Activated effector memory CD4-positive, alpha-beta T cell treated with anti-CD3 and anti-CD28 coated beads, Interleukin-2, amount 50 U/mL, for 16 hours (primary cell): ENCODE measurements at regions not wholly inside any gene's neighbourhood (a gene's known extent, or its start where the extent isn't known, plus 50 kb on each side); places are given as distances from the start of the nearest gene placed in this dataset.

Experiments
- DNase-seq: peaks from one replicate; pipeline ENCODE4 v3.0.0-alpha.2; 2020

DNA sequence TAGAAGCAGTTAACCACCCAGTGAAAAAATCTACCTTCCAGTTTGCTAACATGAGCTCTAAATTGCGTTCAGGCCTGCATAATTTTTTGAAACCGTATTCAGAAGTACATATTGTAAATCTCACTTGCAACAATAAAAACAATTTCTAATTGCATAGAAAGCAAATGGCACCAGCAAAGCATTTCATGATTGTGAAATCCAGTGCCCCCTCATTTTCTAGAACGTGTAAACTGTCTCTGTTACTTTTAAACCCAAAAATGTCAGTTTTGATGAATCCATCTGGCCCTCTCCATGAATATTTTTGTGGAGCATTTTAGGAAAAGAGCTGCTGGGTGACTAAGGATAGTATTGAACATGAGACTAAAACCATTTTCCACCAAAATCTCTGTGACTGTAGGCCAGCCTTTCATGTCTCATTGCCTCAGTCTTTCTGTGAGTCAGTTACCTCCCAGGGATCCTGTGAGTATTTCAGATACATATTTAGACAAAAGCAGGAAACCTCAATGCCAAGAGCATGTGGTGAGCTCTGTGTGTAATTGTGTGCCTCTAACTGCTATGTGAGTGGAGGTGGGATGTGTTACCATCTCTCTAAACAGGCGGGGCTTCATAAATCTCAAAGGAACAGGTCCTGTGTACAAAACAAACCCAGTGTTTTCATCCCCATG is 477.8 kb upstream of the DCC start:
- no peak for DNase-seq

DNA sequence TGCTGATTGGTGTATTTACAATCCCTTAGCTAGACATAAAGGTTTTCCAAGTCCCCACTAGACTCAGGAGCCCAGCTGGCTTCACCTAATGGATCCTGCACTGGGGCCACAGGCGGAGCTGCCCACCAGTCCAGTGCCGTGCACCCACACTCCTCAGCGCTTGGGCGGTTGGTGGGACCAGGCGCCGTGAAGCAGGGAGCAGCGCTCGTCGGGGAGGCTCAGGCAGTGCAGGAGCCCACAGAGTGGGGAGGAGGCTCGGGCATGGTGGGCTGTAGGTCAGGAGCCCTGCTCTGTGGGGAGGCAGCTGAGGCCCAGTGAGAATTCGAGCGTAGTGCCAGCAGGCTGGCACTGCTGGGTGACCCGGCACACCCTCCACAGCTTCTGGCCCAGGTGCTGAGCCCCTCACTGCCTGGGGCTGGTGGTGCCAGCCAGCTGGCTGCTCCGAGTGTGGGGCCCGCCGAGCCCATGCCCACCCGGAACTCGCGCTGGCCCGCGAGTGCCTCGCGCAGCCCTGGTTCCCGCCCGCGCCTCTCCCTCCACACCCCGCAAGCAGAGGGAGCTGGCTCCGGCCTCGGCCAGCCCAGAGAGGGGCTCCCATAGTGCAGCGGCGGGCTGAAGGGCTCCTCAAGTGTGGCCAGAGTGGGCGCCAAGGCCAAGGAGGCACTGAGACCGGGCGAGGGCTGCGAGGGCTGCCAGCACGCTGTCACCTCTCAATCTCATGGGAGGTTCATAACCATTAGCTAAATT is 475.6 kb upstream of the DCC start:
- no peak for DNase-seq

DNA sequence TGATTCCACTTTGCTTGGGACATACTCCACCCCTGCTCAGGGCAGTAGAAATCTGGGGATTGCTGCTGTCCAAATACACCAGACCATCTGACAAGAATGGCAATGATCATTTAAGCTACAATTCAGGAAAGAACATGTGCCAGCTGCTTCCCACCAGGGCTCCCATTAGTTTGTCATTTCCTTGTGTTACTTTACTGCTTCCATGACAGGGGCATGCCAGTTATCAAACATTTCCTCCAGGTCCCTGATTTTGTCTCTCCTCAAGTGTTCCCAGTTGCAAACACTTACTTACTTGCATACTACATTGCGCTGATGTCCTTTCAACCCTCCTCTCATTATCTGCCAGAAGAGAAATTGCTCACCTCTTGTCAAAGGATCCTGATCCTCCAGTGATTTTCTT is 474.5 kb upstream of the DCC start:
- DNase-seq: no peak

DNA sequence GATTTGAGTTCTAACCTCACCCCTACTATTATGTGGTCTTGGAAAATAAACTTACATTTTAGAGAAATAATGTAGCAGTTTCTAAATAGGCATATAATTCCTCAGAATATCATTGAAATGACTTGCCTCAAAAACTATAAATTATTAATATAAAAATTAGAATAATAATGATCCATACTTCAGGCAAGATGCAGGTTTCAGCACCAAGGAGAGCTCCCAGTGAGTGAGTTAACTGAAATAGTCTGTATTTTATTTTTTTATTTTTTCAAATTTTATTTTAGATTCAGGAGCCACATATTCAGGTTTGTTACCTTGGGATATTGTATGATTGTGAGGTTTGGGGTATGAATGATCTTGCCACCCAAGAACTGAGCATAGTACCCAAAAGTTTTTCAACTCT is 472.2 kb upstream of the DCC start:
- DNase-seq: no peak

DNA sequence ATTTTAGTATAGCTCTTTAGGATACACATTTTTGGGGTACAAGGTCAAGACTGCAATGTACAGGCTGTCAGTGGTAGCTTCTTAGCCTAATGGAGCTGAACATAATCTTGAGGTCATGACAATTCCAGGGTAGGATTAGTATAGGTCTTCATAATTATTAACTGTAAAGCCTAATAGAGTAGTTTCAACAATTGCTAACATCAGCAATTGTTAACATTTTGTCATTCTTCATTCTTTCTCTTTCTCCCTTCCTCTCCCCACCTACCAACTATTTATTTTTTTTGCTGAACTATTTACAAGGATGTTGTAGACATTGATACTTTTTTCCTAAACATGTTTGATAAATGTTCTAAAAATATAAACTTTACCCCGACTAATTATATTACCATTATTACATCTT is 461.3 kb upstream of the DCC start:
- DNase-seq: no peak

DNA sequence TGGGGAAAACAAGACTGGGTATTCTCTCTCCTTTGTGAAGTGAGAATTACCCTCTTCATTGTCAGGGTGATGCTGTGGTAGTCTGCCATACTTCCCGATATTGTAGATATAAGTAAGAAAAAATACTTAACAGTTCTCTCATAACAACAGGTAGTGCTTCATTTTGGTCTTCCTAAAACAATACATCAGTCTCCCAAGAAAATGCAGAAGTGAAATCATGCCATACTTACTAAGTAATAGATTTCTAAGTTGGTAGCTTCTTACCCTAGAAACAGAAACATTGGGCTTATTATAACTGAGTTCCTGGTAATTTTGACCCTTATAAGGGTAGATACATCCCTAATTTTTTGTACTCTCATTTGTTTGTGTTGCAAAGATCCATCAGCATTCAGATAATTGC is 460.7 kb upstream of the DCC start:
- no peak for DNase-seq

DNA sequence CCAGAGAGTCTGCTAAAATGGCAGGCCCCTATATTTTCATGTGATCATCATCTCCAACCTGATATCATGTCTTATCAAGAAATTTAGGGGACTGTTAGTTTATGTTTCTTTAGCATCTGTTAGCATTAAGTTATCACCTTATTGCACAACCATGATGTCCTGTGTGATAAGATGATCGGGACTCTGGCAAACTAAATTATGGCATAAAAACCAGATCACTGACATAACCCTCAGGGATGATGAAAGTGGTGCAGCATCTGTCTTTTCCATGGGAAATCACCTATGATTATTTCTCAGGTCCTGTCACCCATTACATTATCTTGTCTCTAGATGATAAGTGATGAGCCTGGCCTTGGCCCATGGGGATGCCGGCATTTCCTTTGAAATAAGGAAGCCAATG is 458.6 kb upstream of the DCC start:
- no peak for DNase-seq

DNA sequence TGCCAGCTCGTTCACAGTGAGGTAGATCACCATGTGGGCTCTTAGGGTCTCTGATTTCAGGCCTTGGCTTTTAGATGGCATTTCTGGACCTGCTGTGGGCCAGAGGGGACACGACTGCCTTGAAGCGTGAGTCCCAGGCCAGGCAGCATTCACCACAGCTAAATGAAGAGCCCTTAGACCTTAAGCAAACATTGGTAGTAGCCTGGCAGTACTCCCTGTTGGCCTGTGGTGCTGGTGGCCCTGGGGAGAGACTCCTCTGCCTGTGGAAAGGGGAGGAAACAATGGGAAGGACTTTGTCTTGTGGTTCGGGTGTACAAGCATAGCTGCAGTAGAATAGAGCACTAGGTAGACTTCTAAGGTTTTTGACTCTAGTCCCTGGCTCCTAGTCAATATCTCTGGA is 456.0 kb upstream of the DCC start:
- no peak for DNase-seq

DNA sequence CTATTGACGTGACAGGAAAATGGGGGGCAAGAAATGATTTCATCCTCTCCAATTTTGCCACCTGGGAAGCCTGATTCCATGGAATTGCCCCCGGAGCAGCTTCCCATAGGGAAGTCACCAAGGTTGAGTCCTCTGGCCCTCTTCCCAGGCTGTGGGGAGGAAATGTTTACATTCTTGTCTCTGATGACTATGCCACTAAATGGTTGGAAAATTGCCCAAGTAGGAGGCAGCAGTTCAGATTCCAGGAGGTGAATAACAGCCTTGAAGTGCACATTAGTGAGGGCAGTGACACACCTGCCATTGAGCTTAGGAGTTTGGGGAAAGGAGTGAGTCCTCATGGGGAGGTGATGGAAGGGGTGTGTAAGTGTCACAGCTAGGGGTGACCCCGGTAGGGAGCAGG is 449.2 kb upstream of the DCC start:
- DNase-seq: no peak

DNA sequence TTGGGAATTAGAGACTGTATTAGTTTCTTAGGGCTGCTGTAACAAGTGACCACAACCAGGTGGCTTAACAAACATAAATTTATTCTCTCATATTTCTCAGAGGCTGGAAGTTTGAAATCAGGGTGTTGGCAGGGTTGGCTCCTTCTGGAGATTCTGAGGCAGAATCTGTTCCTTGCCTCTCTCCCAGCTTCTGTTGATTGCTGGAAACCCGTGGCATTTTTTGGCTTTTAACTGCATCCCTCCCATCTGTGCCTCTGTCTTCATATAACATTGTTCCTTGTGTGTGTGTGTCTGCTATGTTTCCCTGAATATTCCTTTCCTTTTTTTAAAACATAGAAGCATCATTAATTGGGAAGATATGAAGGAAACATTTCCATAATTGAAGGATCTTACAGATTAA is 448.1 kb upstream of the DCC start:
- DNase-seq: no peak

DNA sequence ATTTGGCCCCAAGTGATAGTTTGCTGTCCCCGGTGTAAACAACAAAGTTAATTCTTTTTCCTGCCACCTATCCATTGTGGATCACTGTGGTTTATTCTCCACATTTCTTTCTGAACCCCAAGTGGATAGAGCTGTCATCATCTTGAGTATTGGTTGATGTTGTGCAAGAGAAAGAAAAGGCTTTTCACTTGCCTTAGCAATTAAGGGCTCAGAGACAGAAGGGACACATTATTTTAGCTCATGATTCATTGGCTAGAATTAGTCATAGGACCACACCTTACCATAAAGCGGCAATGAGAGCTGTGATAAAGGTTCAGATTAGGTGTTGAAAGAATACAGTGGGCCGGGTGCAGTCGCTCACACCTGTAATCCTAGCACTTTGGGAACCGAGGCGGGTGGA is 442.1 kb upstream of the DCC start:
- no peak for DNase-seq

DNA sequence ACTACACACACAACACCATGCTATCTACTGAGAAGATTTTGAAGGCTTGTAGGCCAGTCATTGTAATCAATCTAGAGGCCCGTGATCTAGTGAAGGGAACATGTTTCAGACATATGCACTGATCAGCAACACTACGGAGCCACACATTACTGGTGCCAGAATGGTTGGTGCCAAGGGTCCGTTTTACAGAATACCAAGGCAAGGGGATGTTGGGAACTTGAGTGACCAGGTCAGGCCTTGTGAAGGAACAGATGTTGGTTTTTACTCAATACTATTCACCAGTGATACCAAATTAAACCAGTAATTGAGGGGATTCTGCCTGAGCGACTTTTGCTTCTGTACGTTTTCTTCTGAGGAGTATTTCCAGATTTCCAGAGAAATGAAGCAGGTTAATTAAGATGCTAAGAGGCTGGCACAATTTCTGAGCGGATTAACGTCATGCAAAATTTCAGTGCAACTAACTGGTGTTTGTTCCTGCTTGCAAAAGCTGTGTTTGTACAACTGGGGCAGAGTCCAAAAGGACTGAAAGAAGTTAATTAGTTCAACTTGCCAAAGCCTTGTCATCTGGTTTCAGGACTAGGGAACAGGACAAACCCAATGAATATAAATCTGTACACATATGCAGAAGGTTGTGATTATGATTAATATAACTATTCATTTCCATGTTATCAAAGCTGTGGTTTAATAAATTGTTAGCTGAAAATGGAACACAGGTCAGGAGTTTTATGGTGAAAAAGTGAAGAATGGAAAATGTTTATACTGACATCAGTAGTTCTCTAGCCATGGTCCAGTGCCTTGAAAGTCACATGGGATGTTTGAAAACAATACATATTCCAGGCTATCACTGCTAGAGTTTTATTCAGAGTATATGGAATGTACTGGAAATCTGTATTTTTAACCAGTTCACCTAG is 432.1 kb upstream of the DCC start:
- DNase-seq: no peak

DNA sequence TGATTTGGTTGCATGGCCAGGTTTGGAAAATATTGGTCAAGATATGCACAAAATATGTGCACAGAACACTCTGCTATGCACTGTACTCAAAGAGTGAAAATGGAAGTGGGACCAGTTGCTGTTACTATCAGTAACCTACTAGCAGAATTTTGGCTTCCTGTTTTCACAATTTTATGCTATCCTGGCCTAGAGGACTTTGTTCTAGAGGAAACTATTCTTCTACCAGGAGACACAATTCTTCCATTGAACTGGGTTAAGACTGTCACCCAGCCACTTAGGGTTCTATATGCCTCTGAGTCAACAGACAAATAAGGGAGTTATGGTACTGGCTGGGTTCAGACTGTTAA is 431.4 kb upstream of the DCC start:
- no peak for DNase-seq

DNA sequence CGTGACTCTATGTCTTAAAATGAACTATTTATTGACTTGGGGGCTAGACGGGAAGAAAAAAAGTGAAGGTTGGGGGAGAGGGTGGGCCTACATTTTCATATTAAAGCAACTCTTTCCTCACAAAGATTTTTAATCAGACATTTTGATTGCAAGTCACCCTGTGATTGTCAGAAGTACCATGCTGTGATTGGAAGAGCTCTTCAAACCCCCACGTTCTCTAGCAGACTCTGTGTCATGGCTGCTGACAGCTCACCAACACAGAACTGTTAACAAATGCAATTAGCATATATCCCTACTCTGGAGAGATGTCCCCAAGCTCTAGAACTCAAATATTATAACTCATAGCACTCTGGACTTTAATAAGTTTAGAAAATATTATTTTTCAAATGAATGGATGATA is 428.4 kb upstream of the DCC start:
- no peak for DNase-seq

DNA sequence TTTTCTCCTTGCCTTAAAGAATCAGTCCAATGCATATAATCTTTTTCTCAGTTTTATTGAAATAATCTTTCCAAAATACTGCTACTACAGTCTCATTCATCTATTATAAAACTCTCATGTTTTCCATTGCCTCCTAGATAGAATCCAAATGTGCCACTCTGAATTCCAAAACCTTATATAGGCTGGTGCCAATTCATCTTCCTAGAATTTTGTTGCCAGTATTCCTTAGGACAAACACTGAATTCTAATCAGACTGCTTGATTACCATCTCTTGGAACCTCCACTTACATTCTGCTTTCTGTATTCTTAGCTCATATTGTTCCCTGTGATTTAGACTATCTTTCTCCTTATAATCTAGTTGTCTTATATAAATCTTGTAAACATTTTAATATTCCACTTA is 427.6 kb upstream of the DCC start:
- no peak for DNase-seq

DNA sequence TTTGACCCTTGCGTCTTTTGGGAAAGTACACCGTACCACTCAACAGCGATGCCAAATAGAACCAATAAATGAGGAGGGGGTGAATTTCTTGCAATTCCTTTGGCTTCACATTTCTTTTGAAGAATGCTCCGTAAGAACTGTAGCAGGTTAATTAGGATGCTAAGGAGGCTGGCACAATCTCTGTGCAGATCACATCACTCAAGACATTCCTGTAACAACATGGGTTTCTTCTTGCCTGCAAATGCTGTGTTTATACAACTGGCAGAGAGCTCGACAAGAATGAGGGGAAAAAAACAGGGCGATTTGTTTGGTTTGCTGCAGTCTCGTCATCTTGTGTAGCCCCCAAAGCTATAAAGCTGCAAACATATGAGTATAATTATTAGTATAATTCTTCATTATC is 424.8 kb upstream of the DCC start:
- DNase-seq: no peak

DNA sequence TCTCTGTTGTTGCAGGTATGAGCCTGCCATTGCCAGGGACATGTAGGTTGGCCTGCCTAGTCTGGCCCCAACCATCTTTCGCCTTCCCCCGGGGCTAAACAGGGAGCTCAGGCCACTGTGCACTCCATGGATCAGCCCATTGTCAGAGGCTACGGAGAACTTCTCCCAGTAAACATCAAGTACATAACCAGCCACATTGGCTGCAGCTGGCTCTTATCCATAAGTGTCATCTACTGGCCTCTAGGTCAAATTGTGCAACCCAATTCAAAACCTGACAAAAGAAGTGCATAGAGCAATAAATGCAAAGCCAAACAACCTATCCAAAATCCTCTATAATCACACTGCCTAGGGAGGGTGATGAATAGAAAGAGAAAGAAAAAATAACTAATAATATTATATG is 418.1 kb upstream of the DCC start:
- no peak for DNase-seq

DNA sequence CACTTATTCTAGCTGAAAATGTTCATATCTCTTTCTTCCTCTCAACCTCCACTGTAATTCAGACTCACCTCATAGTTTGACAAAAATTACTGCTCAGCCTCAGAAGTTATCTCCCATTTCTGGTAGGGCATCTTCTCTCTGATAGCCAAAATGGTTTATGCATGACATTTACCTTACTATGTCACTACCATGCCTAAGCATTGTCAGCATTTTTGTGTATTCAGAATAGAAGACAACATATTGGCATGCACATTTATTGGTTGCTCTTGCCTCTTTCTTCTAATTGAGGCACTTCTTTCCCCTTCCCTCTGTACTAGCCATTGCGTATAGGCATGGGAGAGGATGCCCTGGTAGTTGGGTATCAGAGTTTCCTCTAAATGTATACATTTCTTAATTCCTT is 406.1 kb upstream of the DCC start:
- DNase-seq: no peak

DNA sequence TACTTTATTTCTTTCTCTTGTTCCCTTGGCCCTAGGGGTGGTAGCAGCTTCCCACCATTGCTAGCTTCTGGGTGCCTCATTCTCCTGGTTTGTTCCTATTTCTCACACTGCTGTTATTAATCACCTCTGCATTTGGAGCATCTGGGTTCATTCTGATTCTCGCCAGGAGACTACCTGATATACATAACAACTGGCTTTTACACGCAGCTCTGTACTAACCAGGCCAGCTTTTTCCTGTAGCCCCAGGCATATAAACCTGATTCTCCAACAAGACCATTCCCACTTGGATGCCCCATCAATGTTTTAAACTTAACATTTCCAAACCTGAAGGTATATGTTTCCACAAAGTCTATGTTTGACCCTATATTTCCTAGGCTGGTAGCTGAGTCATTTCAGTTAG is 403.9 kb upstream of the DCC start:
- DNase-seq: no peak

DNA sequence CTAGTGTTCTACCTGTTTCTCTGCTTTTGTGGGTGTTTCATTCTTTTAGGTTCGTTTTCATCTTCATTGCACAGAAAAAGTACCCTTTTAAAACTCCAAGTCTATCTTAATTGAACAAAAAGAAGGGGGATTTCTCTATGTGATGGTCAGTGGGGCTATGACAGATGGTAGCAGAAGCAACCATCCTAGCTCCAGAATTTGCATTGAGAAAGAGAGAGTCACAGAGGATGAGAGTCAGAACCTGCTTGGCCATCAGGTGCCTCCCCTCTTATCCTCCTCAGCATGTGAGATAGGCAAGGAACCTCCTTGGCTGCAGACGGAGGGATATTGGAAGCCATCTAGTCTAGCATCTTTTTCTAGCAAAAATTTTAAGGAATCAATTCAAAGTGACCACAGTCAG is 398.0 kb upstream of the DCC start:
- no peak for DNase-seq

DNA sequence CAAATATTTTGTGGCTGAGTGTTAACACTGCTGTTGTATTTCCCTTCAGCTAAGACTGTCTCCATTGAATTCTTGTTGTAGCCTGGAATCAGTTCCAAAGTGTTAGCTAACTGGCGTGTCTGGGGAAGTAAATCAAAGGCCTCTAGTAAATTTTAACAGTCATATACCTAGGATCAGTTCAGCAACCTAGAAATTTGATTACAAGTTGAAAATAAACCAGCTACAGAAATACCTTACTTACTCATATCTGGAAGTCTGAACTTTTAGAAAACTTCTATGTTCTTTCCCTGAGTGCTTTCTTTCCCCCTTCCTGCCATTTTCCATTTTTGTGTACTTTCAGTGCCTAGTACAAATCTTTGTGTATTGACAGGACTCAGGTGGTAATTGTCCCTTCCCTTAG is 396.7 kb upstream of the DCC start:
- DNase-seq: no peak

DNA sequence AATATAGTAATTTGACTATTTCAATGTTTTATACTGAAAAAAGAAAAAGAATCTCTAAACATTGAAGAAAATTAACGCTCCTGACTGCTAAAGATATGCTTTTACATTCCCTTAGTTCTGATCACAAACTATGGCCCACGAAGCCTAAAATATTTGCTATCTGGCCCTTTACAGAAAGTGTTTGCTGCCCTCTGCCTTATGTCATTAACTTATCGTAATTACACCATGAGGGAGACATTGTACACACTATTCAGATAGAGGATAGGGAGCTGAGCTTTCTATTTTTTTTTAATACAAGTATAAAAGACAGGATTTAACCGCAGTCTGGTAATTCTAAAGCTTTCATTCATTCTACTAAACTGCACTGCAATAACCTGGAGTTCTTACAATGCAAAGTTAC is 393.1 kb upstream of the DCC start:
- no peak for DNase-seq

DNA sequence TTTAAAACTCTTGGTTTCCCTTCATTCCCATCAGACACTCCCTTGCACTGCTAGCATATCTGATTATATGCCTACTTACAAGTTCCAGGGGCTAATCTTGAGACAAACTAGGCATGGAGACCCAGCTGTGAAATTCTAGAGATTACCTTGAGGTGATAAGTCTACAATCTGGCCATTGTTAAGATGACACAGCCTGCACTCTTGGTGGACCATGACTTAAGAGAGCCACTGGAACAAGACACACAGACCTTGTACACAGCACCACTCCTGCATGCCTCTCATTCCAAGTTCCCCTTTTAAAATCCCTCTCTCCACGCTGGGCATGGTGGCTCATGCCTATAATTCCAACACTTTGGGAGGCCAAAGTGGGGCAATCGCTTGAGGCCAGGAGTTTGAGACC is 387.2 kb upstream of the DCC start:
- no peak for DNase-seq

DNA sequence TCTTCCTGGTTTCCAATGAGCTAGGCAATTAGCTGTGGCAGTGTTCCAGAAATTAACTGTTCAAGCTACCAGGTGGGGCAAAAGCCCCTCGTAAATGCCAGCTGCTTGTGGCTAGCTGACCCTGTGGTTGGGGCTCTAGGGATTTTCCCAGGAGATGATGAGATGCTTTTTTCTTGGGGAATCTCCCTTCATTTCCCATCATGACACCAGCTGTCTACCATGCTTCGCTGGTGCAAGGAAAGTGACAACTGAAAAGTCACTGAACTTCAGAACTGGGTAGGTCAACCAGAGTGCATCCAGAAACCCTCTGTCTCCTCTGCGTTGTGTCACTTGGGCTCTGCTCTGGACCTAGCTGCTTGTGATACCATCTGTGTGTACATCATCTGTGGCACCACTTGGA is 386.5 kb upstream of the DCC start:
- no peak for DNase-seq
